Eye (tissue), 1 donor: ENCODE measurements at regions not wholly inside any gene's neighbourhood (a gene's known extent, or its start where the extent isn't known, plus 50 kb on each side); places are given as distances from the start of the nearest gene placed in this dataset.

ENCODE experiments used
- DNase-seq: peaks from one replicate; pipeline ENCODE4 v3.0.0-alpha.2; 2015

DNA sequence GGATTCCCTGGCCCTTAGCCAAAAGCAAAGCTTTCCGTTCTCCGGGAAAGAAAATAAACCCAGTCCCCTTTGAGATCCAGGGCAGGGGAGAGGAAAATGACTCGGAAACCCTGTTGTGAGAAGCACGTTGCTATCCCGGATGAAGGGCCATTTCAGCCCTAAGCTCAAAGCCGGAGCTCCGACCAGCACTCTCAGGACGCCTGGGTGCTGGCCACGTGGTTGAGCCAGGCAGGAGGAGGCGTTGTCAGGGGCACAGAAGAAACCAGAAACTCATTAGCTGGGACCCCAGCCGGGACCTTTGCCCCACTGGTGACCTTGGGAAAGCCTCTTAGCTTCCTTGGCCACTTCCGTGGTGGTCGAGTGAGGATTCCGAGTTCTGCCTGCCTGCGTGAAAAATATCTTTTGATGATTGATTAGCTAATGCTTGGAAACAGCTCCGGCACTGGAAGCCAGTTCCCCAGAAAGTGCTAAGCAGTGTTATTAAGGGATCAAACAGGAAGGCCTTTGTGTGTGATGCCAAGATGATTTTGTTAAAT, 57.6 kb upstream of the FZD10 start:
- peak; percentile 89 for DNase-seq

DNA sequence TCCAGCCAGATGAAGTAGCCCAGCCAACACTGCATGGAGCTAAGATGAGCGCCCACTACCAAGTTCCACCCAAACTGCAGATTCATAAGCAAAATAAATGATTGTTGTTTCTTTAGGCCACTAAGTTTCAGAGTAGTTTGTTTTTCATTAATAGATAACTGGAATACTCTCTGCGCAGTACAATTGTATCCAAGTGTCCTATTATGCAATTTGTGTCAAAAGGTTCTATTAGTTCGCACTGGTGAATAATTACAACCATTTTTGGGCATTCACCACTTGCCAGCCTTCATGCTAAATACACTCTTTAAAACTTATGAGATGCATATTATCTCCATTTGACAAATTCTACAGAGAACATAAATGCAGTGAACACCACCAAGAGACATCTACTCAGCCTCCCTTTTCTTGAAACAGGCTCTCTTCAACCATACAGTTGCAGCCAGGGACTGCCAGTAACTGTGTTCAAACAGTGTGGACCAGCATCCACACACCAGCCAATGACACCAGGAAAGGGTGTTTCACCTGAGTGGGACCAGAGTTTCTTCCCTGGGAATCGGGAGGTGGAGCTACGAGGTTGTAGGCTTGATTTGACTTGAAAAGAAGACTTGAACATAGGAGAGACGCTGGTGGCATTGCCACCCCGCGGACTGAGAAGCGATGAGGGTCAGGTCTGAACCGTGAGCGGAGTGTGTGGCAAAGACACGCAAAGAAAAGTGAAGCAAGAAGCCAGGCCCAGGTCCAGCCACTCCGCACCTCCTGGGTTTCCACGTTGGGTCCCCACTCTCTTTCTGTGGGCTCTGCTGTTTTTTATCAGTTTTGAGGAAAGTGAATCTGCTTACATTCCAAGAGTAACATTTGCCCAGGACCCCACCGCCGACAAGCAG, 53.0 kb upstream of the FZD10 start:
- no peak for DNase-seq

GRCh38 chr12:130110914-130111313, 51.4 kb upstream of the FZD10 start:
- DNase-seq: no peak

DNA sequence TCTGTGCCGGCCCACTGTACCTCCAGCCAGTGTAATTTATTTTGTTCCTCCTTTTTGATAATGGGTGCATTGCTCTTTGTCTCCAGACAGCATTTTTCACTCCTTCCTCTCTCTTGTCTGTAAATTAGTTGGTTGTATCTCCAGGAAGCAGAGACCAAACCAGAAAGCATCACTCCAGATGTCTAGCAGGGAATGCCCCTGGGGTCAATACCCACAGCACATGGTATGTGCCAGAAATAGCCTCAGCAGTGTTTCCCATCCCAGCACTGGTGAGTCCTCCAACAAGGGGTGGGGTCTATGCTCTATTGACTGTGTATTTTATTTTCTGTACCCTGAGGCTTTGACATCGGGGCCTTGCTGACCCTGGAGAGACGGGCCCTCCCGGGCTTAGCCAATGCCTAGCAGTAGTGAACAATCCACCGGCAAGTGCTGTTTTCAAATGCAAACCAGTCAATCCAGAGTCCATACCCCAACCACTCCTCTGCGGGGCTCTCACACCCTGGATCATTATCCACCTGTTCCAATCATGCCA, 50.2 kb upstream of the FZD10 start:
- no peak for DNase-seq
